Uterus (tissue), 2 donors: ENCODE measurements at regions not wholly inside any gene's neighbourhood (a gene's known extent, or its start where the extent isn't known, plus 50 kb on each side); places are given as distances from the start of the nearest gene placed in this dataset.
"Not testable (repeated sequence)": the region's sequence is repeated elsewhere in the genome, so short reads cannot be mapped to it uniquely, and the experiment has no call there.

Source experiments
- CTCF ChIP-seq, 4 experiments: fragments of 200-600 bp in 2 of 4; fragments of 450-650 bp in 2 of 4; sonication (generic) in 2 of 4; IDR thresholded peaks; one replicate each; pipeline ENCODE4 v1.5.1; 2016 to 2019; ENCODE audit warnings: antibody characterized with exemption in 4 of 4, mild to moderate bottlenecking in 2 of 4, moderate library complexity in 1 of 4
- POLR2A ChIP-seq, 2 donors: fragments of 450-650 bp; IDR thresholded peaks; one replicate each; pipeline ENCODE4 v1.6.1; 2016; ENCODE audit warnings: antibody characterized with exemption in 2 of 2, mild to moderate bottlenecking in 1 of 2, moderate library complexity in 1 of 2

- not testable (repeated sequence) for TF ChIP-seq CTCF, POLR2A (IDR thresholded peaks at IDR 0.05)
Measured at GRCh38 chr5:34180940-34181614, 138.1 kb upstream of the C1QTNF3 start.
